Naive B cell (primary cell): ENCODE measurements at regions not wholly inside any gene's neighbourhood (a gene's known extent, or its start where the extent isn't known, plus 50 kb on each side); places are given as distances from the start of the nearest gene placed in this dataset.

Experiments
- ATAC-seq, 2 donors: fragments of 150-1000 bp; cut with Tn5 transposase; 2 replicates each; pipeline ENCODE4 v1.10.0; 2021; ENCODE audit warnings: low read depth in 2 of 2, mild to moderate bottlenecking in 2 of 2, moderate library complexity in 2 of 2
- DNase-seq: peaks from one replicate; pipeline ENCODE4 v3.0.0; 2022
- H3K27ac Mint-ChIP-seq, 6 donors: one replicate each; pipeline ENCODE4 v1.8.0; 2020 to 2022; ENCODE audit warnings: mild to moderate bottlenecking in 6 of 6, mixed read lengths in 6 of 6, moderate library complexity in 5 of 6, inconsistent platforms in 2 of 6
- H3K27me3 Mint-ChIP-seq, 3 donors: one replicate each; pipeline ENCODE4 v1.8.0; 2021 to 2022; ENCODE audit warnings: mixed read lengths in 3 of 3, mild to moderate bottlenecking in 1 of 3
- H3K36me3 Mint-ChIP-seq, 2 donors: one replicate each; pipeline ENCODE4 v1.8.0; 2020 to 2022; ENCODE audit warnings: mixed read lengths in 2 of 2, inconsistent platforms in 1 of 2, mild to moderate bottlenecking in 1 of 2
- H3K4me1 Mint-ChIP-seq, 3 donors: one replicate each; pipeline ENCODE4 v1.8.0; 2020 to 2022; ENCODE audit warnings: mixed read lengths in 3 of 3, inconsistent platforms in 1 of 3, mild to moderate bottlenecking in 1 of 3, moderate library complexity in 1 of 3
- H3K4me3 Mint-ChIP-seq, 8 donors: one replicate each; pipeline ENCODE4 v1.8.0; 2020 to 2022; ENCODE audit warnings: mild to moderate bottlenecking in 8 of 8, mixed read lengths in 8 of 8, moderate library complexity in 8 of 8, inconsistent platforms in 2 of 8
- H3K9me3 Mint-ChIP-seq, 7 donors: one replicate each; pipeline ENCODE4 v1.8.0; 2020 to 2022; ENCODE audit warnings: mixed read lengths in 7 of 7, mild to moderate bottlenecking in 5 of 7, inconsistent platforms in 2 of 7, moderate library complexity in 1 of 7

DNA sequence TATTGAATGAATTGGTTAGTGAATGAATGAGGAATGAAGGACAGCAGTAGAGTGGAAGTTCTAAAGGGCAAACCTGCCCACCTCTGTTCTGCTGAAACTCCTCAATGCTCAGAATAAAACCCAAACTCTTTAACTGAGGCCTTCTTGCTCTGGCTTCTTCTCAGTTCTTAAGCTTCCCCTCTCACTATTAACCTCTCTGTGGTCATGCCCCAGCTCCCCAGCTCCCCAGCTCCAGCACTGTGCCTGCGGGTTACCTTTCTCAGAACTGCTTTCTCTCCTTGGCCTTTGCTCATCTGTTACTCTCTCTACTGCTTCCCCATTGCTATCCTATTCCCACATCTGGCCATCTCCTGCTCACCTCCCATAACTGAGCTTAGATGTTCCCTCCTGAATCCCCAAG lies 137.4 kb downstream of the NXPE2 start:
- ATAC-seq = no peak
- DNase-seq = no peak
- Mint-ChIP-seq H3K36me3 (no peaks in the 10 kb centered on the region), H3K4me3 (no peak overlapping the region), H3K27ac (no peak overlapping the region), H3K4me1 (no peaks in the 10 kb centered on the region), H3K27me3 (peaks cover 0 to 4% (median 0%) of the 10 kb centered on the region in 3 donors), H3K9me3 (peaks cover 0 to 1% (median 0%) of the 10 kb centered on the region in 7 donors)

GRCh38 chr11:114816791-114817190 lies 138.5 kb downstream of the NXPE2 start:
- DNase-seq (no peak), ATAC-seq (no peak)
- Mint-ChIP-seq H3K36me3 (no peaks in the 10 kb centered on the region), H3K4me3 (no peak overlapping the region), H3K9me3 (peaks cover 0 to 1% (median 0%) of the 10 kb centered on the region in 7 donors), H3K27me3 (peaks cover 0 to 4% (median 0%) of the 10 kb centered on the region in 3 donors), H3K4me1 (no peaks in the 10 kb centered on the region), H3K27ac (no peak overlapping the region)

GRCh38 chr11:114818382-114818781 lies 140.1 kb downstream of the NXPE2 start:
- ATAC-seq = no peak
- Mint-ChIP-seq H3K4me3 (no peak overlapping the region), H3K4me1 (no peaks in the 10 kb centered on the region), H3K27ac (no peak overlapping the region), H3K9me3 (peaks cover 0 to 3% (median 0%) of the 10 kb centered on the region in 7 donors), H3K27me3 (peaks cover 0 to 7% (median 0%) of the 10 kb centered on the region in 3 donors), H3K36me3 (no peaks in the 10 kb centered on the region)
- no peak for DNase-seq

GRCh38 chr11:114819028-114819427 lies 140.7 kb downstream of the NXPE2 start:
- Mint-ChIP-seq H3K27ac (no peak overlapping the region), H3K4me3 (no peak overlapping the region), H3K36me3 (no peaks in the 10 kb centered on the region), H3K27me3 (peaks cover 0 to 9% (median 0%) of the 10 kb centered on the region in 3 donors), H3K9me3 (peaks cover 0 to 5% (median 0%) of the 10 kb centered on the region in 7 donors), H3K4me1 (no peaks in the 10 kb centered on the region)
- ATAC-seq (no peak), DNase-seq (no peak)

- no peak overlapping the region for H3K4me3 Mint-ChIP-seq
- no peak overlapping the region for H3K27ac Mint-ChIP-seq
- H3K4me1 Mint-ChIP-seq = no peaks in the 10 kb centered on the region
- H3K36me3 Mint-ChIP-seq = no peaks in the 10 kb centered on the region
- DNase-seq (no peak), ATAC-seq (no peak)
- H3K9me3 Mint-ChIP-seq = peaks cover 0 to 8% (median 2%) of the 10 kb centered on the region in 7 donors
- peaks cover 0 to 5% (median 0%) of the 10 kb centered on the region in 3 donors for H3K27me3 Mint-ChIP-seq
Measured at GRCh38 chr11:114820621-114821020, 142.3 kb downstream of the NXPE2 start.

DNA sequence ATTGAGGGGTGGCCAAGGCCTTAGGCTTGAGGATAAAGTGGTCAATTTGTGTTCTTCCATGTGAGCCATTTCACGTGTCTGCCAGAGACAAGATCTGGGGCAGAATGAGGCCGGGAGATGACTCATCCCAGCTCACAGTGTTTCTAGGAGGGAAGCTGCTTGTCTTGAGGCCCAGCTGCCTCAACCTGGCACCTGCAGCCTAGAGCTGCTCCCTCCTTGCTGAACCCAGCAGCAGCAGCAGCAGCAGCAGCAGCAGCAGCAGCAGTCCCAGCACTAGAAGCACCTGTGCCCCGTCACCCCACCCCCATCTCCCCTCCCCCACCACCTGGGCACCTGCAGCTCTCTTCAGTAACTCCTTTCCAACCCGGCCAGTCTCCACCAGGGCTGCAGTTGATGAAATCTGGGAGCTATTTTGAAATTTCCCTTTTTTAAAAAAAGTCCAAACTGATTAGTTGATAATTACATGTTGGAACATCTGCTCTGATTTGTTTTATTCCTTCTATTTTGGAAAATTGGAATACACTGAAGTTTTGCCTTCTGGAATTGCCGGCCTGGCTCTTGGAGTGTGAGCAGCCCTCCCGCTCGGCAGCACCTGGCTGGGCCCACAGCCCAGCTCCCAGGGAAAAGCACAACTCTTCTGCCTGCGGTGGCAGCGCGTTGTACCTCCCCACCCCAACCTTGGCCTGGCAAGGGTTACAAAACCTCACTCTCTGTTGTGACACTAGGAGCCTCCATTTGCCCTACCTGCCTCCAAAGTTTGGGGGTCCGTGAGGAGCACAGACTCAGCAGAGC lies 143.5 kb downstream of the NXPE2 start:
- Mint-ChIP-seq H3K36me3 (no peaks in the 10 kb centered on the region), H3K4me3 (no peak overlapping the region), H3K4me1 (no peaks in the 10 kb centered on the region), H3K27ac (no peak overlapping the region), H3K9me3 (peaks cover 0 to 8% (median 2%) of the 10 kb centered on the region in 7 donors), H3K27me3 (peaks cover 0 to 9% (median 0%) of the 10 kb centered on the region in 3 donors)
- ATAC-seq (no peak), DNase-seq (no peak)

- Mint-ChIP-seq H3K27me3 (peaks cover 0 to 9% (median 0%) of the 10 kb centered on the region in 3 donors), H3K27ac (no peak overlapping the region), H3K9me3 (peaks cover 0 to 8% (median under 1%) of the 10 kb centered on the region in 7 donors), H3K4me1 (no peaks in the 10 kb centered on the region), H3K4me3 (no peak overlapping the region), H3K36me3 (no peaks in the 10 kb centered on the region)
- ATAC-seq (no peak), DNase-seq (no peak)
Measured at GRCh38 chr11:114826910-114827442, 148.6 kb downstream of the NXPE2 start.

DNA sequence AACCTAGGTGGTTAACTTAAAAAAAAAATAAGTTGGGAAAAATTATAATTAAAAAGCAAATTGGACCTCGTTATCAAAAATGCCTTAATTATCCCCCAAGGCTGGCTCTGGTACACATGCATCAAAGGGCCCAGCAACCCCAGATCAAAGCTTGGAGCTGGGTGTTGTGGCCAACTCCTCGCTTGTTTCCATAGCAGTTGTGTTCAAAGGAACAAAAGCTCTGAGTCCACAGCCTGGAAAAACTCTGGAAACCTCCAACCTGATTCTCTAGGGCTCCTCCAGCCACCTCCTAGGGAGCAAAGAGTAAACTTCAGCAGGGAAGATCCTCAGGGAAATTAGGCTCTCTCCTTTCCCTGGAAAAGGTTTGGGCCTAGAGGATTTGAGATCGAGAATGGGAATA lies 149.4 kb downstream of the NXPE2 start:
- Mint-ChIP-seq H3K9me3 (peaks cover 0 to 8% (median 0%) of the 10 kb centered on the region in 7 donors), H3K4me1 (no peaks in the 10 kb centered on the region), H3K36me3 (no peaks in the 10 kb centered on the region), H3K4me3 (no peak overlapping the region), H3K27ac (no peak overlapping the region), H3K27me3 (peaks cover 0 to 9% (median 0%) of the 10 kb centered on the region in 3 donors)
- DNase-seq (no peak), ATAC-seq (no peak)

GRCh38 chr11:114832532-114833125 lies 154.3 kb downstream of the NXPE2 start:
- Mint-ChIP-seq H3K27ac (no peak overlapping the region), H3K36me3 (no peaks in the 10 kb centered on the region), H3K27me3 (no peaks in the 10 kb centered on the region), H3K4me1 (no peaks in the 10 kb centered on the region), H3K9me3 (peaks cover 0 to 4% (median 0%) of the 10 kb centered on the region in 7 donors), H3K4me3 (no peak overlapping the region)
- no peak for ATAC-seq
- no peak for DNase-seq

GRCh38 chr11:114836161-114836560 lies 157.8 kb downstream of the NXPE2 start:
- DNase-seq = no peak
- Mint-ChIP-seq H3K4me3 (no peak overlapping the region), H3K27me3 (no peaks in the 10 kb centered on the region), H3K9me3 (peaks cover 5 to 16% (median 10%) of the 10 kb centered on the region in 7 donors), H3K27ac (no peak overlapping the region), H3K4me1 (no peaks in the 10 kb centered on the region), H3K36me3 (peaks cover 0 to 4% of the 10 kb centered on the region in 2 donors)
- no peak for ATAC-seq

- H3K36me3 Mint-ChIP-seq = no peaks in the 10 kb centered on the region
- no peak for ATAC-seq
- H3K9me3 Mint-ChIP-seq = peaks cover 0 to 4% (median 0%) of the 10 kb centered on the region in 7 donors
- H3K4me1 Mint-ChIP-seq = no peaks in the 10 kb centered on the region
- no peak overlapping the region for H3K4me3 Mint-ChIP-seq
- no peak for DNase-seq
- H3K27ac Mint-ChIP-seq = no peak overlapping the region
- H3K27me3 Mint-ChIP-seq = no peaks in the 10 kb centered on the region
Measured at GRCh38 chr11:114844896-114845295, 166.6 kb downstream of the NXPE2 start.

DNA sequence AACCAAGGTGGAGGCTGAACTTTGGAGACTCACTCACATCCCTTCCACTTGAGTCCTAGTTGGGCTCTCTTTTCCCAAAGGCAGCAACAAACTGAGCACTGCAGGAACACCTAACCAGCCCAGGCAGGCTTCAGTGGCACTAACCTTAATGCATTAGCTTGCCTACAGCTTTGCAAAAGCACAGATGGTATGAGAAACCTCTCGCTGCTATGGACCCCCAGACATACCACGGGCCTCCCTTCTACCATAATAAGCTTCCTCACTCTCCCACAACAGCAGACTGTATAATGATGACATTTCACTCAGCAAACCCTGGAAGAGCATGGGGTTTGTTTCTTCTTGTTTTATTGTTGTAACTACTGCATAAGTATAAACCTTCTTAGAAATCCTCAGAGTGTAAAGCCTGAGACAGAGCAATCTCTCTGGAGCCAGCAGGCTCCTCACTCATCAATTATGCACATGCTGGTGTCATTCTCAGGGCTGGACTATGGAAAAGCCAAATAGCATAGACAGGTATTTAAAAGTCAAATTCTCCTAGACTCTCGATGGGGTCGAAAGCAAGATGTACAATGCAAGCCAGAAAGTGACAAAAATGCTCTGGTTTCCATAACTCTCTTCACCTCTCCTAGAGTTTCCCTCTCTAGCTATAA lies 167.6 kb downstream of the NXPE2 start:
- no peak for DNase-seq
- no peak for ATAC-seq
- H3K27ac Mint-ChIP-seq = no peak overlapping the region
- no peaks in the 10 kb centered on the region for H3K27me3 Mint-ChIP-seq
- peaks cover 0 to 4% (median 0%) of the 10 kb centered on the region in 7 donors for H3K9me3 Mint-ChIP-seq
- H3K4me1 Mint-ChIP-seq = no peaks in the 10 kb centered on the region
- no peaks in the 10 kb centered on the region for H3K36me3 Mint-ChIP-seq
- H3K4me3 Mint-ChIP-seq = no peak overlapping the region

- no peak overlapping the region for H3K4me3 Mint-ChIP-seq
- H3K4me1 Mint-ChIP-seq = no peaks in the 10 kb centered on the region
- no peaks in the 10 kb centered on the region for H3K36me3 Mint-ChIP-seq
- H3K9me3 Mint-ChIP-seq = peaks cover 0 to 9% (median 0%) of the 10 kb centered on the region in 7 donors
- ATAC-seq = no peak
- no peak overlapping the region for H3K27ac Mint-ChIP-seq
- no peak for DNase-seq
- H3K27me3 Mint-ChIP-seq = peaks cover 0 to 5% (median 0%) of the 10 kb centered on the region in 3 donors
Measured at GRCh38 chr11:114846416-114846791, 168.1 kb downstream of the NXPE2 start.
